ENCODE measurements at regions not wholly inside any gene's neighbourhood (a gene's known extent, or its start where the extent isn't known, plus 50 kb on each side); places are given as distances from the start of the nearest gene placed in this dataset.

GRCh38 chr9:89815061-89815902 lies 210.5 kb downstream of the GADD45G start:
- no peak for DNase-seq

GRCh38 chr9:89815903-89816573 lies 211.2 kb downstream of the GADD45G start:
- DNase-seq, result no peak

GRCh38 chr9:89817151-89817950 lies 212.5 kb downstream of the GADD45G start:
- no peak for DNase-seq

- DNase-seq, result no peak
Observed at GRCh38 chr9:89820337-89820736, 215.5 kb downstream of the GADD45G start.

GRCh38 chr9:89821081-89821480 lies 216.3 kb downstream of the GADD45G start:
- DNase-seq, result no peak

GRCh38 chr9:89822996-89823395 lies 218.2 kb downstream of the GADD45G start:
- no peak for DNase-seq

GRCh38 chr9:89825669-89826068 lies 220.9 kb downstream of the GADD45G start:
- DNase-seq, result no peak

- no peak for DNase-seq
Observed at GRCh38 chr9:89826186-89826585, 221.4 kb downstream of the GADD45G start.

GRCh38 chr9:89829346-89829745 lies 224.5 kb downstream of the GADD45G start:
- no peak for DNase-seq

GRCh38 chr9:89835666-89836065 lies 230.9 kb downstream of the GADD45G start:
- DNase-seq, result no peak

- DNase-seq, result no peak
Observed at GRCh38 chr9:89837162-89837933, 232.5 kb downstream of the GADD45G start.

- DNase-seq, result no peak
Observed at GRCh38 chr9:89837934-89838310, 233.1 kb downstream of the GADD45G start.

GRCh38 chr9:89838621-89839020 lies 233.8 kb downstream of the GADD45G start:
- DNase-seq, result no peak

GRCh38 chr9:89839449-89839848 lies 234.6 kb downstream of the GADD45G start:
- DNase-seq, result no peak

- DNase-seq, result no peak
Observed at GRCh38 chr9:89839952-89840351, 235.1 kb downstream of the GADD45G start.

- DNase-seq, result no peak
Observed at GRCh38 chr9:89841456-89841855, 236.6 kb downstream of the GADD45G start.

- DNase-seq, result no peak
Observed at GRCh38 chr9:89842267-89842768, 237.5 kb downstream of the GADD45G start.

- no peak for DNase-seq
Observed at GRCh38 chr9:89843074-89843473, 238.3 kb downstream of the GADD45G start.

- no peak for DNase-seq
Observed at GRCh38 chr9:89843591-89843990, 238.8 kb downstream of the GADD45G start.

- DNase-seq, result no peak
Observed at GRCh38 chr9:89844075-89844474, 239.3 kb downstream of the GADD45G start.

- peak; percentile 18 for DNase-seq
Observed at GRCh38 chr9:89844535-89844934, 239.7 kb downstream of the GADD45G start.

GRCh38 chr9:89845321-89845720 lies 240.5 kb downstream of the GADD45G start:
- DNase-seq, result no peak

GRCh38 chr9:89845862-89846261 lies 241.1 kb downstream of the GADD45G start:
- no peak for DNase-seq
